ENCODE measurements at regions not wholly inside any gene's neighbourhood (a gene's known extent, or its start where the extent isn't known, plus 50 kb on each side); places are given as distances from the start of the nearest gene placed in this dataset.

GRCh38 chr16:73831220-73831619 lies 465.4 kb upstream of the PSMD7 start:
- no peak overlapping the region for H3K56ac ChIP-seq (ENCODE audit: extremely low read depth, insufficient read depth, low read length)
- H2AFZ ChIP-seq (replicated peaks; ENCODE audit: low read length, poor library complexity), result no peak overlapping the region
- no peak overlapping the region for H3K27ac ChIP-seq (ENCODE audit: insufficient read depth, low read length)
- H2BK20ac ChIP-seq (ENCODE audit: low read depth, low read length), result no peak overlapping the region
- no peak overlapping the region for H3K9ac ChIP-seq (ENCODE audit: low read depth, low read length)
- in situ Hi-C loops (cut with MboI; ENCODE audit: low sequenced_read_pairs), result no loop called here
- no peak overlapping the region for H3K4ac ChIP-seq (ENCODE audit: low read depth, low read length)
- no peak overlapping the region for H4K5ac ChIP-seq (ENCODE audit: low read depth, low read length)
- no peaks in the 10 kb centered on the region for H3K79me1 ChIP-seq (ENCODE audit: low read depth in 1 of 2, low read length in 2 of 2)
- TF ChIP-seq RFX5 (IDR thresholded peaks at IDR 0.05; ENCODE audit: low read depth, low read length) (no peak), SMC3 (IDR thresholded peaks at IDR 0.05; ENCODE audit: low read depth, low read length) (no peak), FOS (IDR thresholded peaks at IDR 0.05; ENCODE audit: low read depth, low read length) (no peak), MAZ (IDR thresholded peaks at IDR 0.05; ENCODE audit: borderline replicate concordance, low read depth, low read length) (no peak)
- TF ChIP-seq, protein P1, sequence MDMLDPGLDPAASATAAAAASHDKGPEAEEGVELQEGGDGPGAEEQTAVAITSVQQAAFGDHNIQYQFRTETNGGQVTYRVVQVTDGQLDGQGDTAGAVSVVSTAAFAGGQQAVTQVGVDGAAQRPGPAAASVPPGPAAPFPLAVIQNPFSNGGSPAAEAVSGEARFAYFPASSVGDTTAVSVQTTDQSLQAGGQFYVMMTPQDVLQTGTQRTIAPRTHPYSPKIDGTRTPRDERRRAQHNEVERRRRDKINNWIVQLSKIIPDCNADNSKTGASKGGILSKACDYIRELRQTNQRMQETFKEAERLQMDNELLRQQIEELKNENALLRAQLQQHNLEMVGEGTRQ (IDR thresholded peaks at IDR 0.05; ENCODE audit: low read depth, low read length), result no peak
- no peak overlapping the region for H2BK120ac ChIP-seq (ENCODE audit: low read depth, low read length)
- no peak overlapping the region for H3K4me3 ChIP-seq (ENCODE audit: insufficient read depth, low read depth, low read length)
- no TSS peak for BruUV-seq (replicated peaks)
- H3K4me2 ChIP-seq (ENCODE audit: low read depth, low read length), result no peak overlapping the region
- no peak overlapping the region for H2AK5ac ChIP-seq (ENCODE audit: low read depth, low read length)
- DNase-seq (no peak), ATAC-seq (ENCODE audit: low read depth) (no peak)
- no peaks in the 10 kb centered on the region for H3K36me3 ChIP-seq (ENCODE audit: control insufficient read depth, insufficient read depth, low read length)
- H2AK9ac ChIP-seq (replicated peaks; ENCODE audit: low read depth, low read length, poor library complexity), result no peak overlapping the region
- H3K18ac ChIP-seq (ENCODE audit: low read depth, low read length), result no peak overlapping the region
- no peak overlapping the region for H2BK15ac ChIP-seq (ENCODE audit: low read depth, low read length)
- WGBS, 2 experiments (ENCODE audit: extremely low coverage in 2 of 2, insufficient read length in 1 of 2), result 70% methylated on average over 2 of the region's 8 CpGs; no CpG with 5 or more reads in 1 of the 2 experiments
- no peaks in the 10 kb centered on the region for H3K4me1 ChIP-seq (ENCODE audit: control insufficient read depth, insufficient read depth, low read length)
- no peak overlapping the region for H2BK5ac ChIP-seq (ENCODE audit: low read depth, low read length, poor library complexity, severe bottlenecking)
- no peak overlapping the region for H3K14ac ChIP-seq (replicated peaks; ENCODE audit: low read depth, low read length)
- dilution Hi-C loops (cut with HindIII; ENCODE audit: low sequenced_read_pairs, unreplicated experiment), result no loop called here
- peaks cover 2% of the 10 kb centered on the region; the same call in 1 of the 2 replicates for H3K9me3 ChIP-seq (ENCODE audit: control insufficient read depth, insufficient read depth, low read length)
- H3K23ac ChIP-seq (ENCODE audit: low read depth, low read length), result no peak overlapping the region
- H4K8ac ChIP-seq (ENCODE audit: low read depth in 2 of 2, low read length in 2 of 2), result no peak overlapping the region
- intact Hi-C loops (cut with micrococcal nuclease), result no loop called here
- ChIA-PET CTCF (no interaction called here), POLR2A (ENCODE audit: unreplicated experiment) (no interaction called here)
- H4K91ac ChIP-seq (ENCODE audit: insufficient read depth, low read depth, low read length), result no peak overlapping the region
- no peaks in the 10 kb centered on the region for H3K27me3 ChIP-seq (ENCODE audit: control insufficient read depth, insufficient read depth, low read length)
- no peaks in the 10 kb centered on the region for H3K9me1 ChIP-seq (ENCODE audit: insufficient read depth, low read length)
- no peaks in the 10 kb centered on the region for H4K20me1 ChIP-seq (ENCODE audit: insufficient read depth, low read length)
